Fibroblast of mammary gland (primary cell): ENCODE measurements at regions not wholly inside any gene's neighbourhood (a gene's known extent, or its start where the extent isn't known, plus 50 kb on each side); places are given as distances from the start of the nearest gene placed in this dataset.

Source experiments
- DNase-seq: peaks from one replicate; pipeline ENCODE4 v3.0.0-alpha.2; 2010; ENCODE audit warnings: low read depth
- H3K4me3 ChIP-seq: 2 replicates; pipeline ENCODE4 v1.5.1; 2011; ENCODE audit warnings: low read depth, mild to moderate bottlenecking, low read length, moderate library complexity; ENCODE audit not compliant: control insufficient read depth
- CTCF ChIP-seq: conservative IDR thresholded peaks from 2 replicates; pipeline ENCODE4 v1.5.1; 2011; ENCODE audit warnings: low read depth, low read length, inconsistent platforms; ENCODE audit not compliant: control insufficient read depth, insufficient read depth

GRCh38 chr17:22443061-22443460 is 750.7 kb downstream of the KCNJ18 start:
- no peak for DNase-seq
- no peak overlapping the region for H3K4me3 ChIP-seq
- TF ChIP-seq CTCF: no peak

- DNase-seq: no peak
- TF ChIP-seq CTCF: no peak
- H3K4me3 ChIP-seq: no peak overlapping the region
Measured at GRCh38 chr17:22453181-22453580, 760.9 kb downstream of the KCNJ18 start.

- H3K4me3 ChIP-seq: no peak overlapping the region
- DNase-seq: no peak
- no peak for TF ChIP-seq CTCF
Measured at GRCh38 chr17:22454070-22454999, 762.0 kb downstream of the KCNJ18 start.

- no peak overlapping the region for H3K4me3 ChIP-seq
- no peak for DNase-seq
- no peak for TF ChIP-seq CTCF
Measured at GRCh38 chr17:22459331-22459952, 767.1 kb downstream of the KCNJ18 start.

DNA sequence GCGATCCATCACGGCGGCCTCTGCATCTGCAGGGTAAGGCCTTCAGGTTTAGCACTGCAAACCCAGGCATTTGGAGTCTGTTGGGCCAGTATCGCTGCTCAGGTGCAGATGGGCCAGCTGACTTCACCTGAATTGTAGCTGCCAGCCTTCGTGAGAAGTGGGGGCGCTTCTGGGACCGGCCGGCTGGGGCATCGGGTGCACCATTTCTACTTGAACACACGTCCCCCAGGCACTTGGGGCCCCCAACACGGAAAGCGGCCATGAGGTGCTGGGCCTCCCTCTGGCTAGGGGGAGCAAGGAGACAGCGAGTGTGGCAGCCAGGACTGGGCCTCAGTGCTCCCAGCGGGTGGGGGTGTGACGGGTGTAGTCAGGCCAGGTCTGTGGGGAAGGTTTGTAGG is 767.6 kb downstream of the KCNJ18 start:
- DNase-seq: no peak
- TF ChIP-seq CTCF: no peak
- H3K4me3 ChIP-seq: no peak overlapping the region

GRCh38 chr17:22460461-22461063 is 768.2 kb downstream of the KCNJ18 start:
- H3K4me3 ChIP-seq: no peak overlapping the region
- TF ChIP-seq CTCF: no peak
- no peak for DNase-seq
